ENCODE measurements at regions not wholly inside any gene's neighbourhood (a gene's known extent, or its start where the extent isn't known, plus 50 kb on each side); places are given as distances from the start of the nearest gene placed in this dataset.

GRCh38 chr3:190746986-190747385 is 115.5 kb downstream of the GMNC start:
- TF ChIP-seq POLR2A (IDR thresholded peaks at IDR 0.05; ENCODE audit: extremely low read depth, insufficient read length) (no peak), CTCF (IDR thresholded peaks at IDR 0.05; ENCODE audit: low read depth, low read length) (no peak), MYC (IDR thresholded peaks at IDR 0.05; ENCODE audit: low read depth, low read length) (no peak)

Data from NB4 (cell line).